NCI-H524 (cell line): ENCODE measurements at regions not wholly inside any gene's neighbourhood (a gene's known extent, or its start where the extent isn't known, plus 50 kb on each side); places are given as distances from the start of the nearest gene placed in this dataset.

ENCODE experiments used
- DNase-seq, 2 experiments: peaks; one replicate each; lab custom pipeline; 2025; lab: John Stamatoyannopoulos, UW

DNA sequence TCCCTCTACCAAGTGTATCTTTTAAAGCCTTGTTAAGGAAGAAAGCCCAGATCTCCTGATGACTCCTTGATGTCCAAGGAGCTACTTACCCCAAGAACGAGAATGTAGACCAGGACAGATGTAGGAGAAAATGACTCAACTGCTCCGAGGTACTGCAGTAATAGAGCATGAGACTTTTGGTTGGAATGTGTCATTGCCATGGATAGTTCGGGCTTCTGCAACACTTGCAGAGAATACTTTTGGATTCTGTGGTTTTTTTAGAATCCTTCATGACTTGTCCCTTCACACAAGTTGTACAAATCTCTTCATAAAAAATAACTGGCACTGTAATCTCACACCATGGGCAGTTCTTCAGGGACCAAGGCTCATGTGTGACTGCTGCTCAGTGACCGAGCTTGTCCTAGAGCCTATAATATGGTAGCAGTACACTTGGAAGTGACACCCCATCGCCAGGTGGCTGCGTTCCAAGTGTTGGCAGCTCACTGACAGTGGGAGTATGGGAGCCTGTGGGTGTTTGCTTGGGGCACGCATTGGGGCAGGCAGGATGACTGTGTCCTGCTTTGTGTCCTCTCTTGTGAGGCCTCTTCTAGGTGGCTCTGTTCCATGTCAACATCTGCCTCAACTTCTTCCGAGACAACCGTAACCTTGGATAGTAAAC lies 87.9 kb upstream of the WDR1 start:
- no peak for DNase-seq

DNA sequence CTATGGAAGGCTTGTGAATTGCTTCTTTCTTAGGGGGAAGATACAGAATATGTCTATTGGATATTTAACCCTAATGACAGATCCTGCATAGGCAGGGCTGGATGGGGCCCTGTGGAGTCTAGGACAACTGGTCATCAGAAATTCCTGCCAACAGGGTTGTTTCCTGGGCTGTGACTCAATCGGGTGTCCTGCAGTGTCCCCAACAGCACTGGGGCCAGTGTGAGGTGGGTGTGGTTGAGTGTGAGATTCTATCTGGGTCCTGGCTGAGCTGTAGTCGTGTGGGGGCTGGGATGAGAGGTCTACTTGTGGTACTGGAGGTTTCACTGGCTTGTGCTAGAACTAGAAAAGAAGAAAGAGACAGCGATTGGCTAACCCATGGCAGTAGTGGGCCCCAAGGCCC lies 87.3 kb upstream of the WDR1 start:
- DNase-seq: no peak

DNA sequence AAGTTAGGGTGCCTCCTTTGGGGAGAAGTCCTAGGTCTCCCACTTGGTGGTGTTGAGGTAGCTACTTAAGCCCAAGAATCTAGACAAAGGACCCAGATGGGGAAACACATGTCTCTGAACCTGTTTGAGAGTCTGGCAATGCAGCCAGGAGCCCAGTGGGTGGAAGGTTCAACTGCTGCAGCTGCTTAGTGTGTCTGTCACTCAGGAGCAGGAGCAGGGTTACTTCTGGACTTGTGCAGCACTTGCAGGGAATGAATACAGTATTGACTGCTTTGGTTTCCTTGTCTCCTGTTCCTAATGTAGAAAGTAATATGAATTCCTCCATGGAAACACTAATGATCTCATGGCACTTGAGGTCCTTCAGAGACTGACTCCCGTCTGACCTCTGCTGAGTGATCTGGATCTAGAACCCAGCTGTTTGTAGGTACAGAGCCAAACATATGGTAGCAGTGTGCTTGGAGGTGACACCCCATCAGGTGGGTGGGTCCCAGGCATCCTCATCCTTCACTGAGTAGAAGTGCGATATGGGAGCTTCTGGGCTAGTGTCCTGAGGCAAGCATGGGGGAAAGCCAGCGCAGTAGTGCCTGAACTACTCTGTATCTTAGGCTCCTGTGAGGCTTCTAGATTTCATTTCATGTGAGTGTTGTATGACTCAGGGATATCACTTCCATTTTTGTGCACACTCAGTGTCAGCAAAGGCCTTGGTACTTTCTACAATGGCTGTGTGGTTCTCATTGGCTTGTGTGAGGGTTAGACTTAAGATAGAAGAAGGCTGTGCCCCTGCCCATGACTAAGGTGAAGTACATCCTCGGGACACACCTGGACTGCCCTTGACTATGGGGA lies 85.0 kb upstream of the WDR1 start:
- DNase-seq: no peak

DNA sequence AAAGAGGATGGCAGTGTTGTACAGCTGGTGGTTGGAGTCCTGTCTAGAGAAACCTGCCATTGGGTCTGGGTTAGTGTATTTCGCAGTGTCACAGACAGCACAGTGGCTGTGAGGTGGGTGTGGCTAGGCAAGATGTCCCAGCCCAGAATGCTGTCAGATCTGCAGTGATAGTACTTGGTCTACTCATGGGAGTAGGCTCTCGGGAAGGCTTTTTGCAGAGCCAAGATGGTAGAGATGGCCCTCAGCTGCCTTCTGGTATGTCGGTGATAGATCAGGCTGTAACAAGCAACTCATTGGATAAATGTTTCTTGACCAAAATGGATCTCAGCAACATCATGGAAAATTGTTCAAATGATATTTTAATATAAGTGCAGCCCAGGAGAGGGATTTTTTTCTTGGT lies 84.3 kb upstream of the WDR1 start:
- DNase-seq: no peak

DNA sequence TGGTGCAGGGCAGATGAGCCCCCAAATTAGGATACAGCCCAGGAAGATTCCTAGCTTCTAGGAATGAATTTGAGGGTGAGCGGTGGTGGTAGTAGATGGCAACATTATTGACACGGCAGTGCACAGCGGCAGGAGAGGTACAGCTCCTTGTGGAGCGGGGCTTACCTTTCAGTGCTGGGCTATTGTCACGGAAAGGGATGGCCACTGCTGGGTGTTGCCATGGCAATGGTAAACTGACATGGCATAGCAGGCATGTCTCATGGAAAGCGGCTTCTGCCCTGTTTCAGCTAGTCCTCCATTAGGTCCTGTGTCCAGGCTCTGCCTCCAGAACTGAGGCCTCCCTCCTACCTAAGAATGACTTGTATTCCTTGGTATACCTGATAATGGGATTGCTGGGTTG lies 81.8 kb upstream of the WDR1 start:
- DNase-seq: no peak

DNA sequence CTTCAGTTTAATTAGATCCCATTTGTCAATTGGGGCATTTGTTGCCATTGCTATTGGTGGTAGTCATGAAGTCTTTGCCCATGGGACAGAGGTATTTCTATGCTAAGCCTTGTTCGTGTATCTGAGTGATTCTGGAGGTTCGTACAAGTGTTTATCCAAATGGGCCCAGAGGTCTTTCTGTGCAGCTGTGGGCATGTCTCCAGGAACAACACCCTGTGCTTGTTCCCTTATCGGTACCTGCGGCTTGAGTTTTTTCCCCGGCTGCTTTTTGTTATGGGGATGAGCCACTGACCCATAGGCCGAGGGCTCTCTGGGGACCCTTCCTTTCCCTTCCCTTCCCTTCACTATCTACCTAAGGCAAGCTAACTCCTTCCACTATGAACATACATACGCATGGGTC lies 81.4 kb upstream of the WDR1 start:
- no peak for DNase-seq

DNA sequence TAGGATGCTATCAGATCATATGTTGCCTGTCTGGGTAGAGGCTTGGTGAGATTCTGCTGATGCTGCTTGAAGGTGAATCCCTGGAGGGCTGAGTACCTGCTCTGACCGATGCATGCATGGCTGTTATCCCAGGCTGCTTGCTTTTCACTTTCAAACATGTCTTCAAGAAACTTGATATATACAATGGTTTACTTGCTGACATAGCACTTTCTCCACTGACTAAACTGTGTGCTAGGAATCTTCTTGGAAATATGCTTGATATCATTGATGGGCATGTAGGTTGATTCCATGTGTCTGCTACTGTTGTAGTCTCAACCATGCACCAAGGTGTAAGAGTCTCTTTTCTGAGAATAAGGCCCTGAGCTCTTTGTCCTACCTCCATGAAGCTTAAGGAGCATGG lies 79.6 kb upstream of the WDR1 start:
- no peak for DNase-seq

DNA sequence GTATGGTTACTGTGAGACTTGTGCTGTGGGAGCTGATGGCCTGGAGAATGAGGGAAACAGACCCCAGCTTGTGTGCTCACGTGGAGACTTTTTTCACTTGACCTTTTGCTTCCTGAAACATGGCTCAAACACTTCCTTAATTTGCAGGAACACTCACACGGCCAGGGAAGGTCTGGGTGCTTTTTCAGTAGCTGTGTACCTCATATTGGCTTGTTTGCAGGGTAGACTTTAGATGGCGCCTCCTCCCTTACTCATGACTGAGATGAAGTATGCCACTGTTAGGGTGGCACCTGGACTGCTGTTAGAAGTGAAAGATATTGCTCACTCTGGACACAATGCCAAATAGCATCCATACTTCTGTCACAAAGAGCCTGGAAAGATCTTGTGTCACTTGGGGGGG lies 75.7 kb upstream of the WDR1 start:
- peak in 1 of 2 experiments; percentile 38 for DNase-seq

DNA sequence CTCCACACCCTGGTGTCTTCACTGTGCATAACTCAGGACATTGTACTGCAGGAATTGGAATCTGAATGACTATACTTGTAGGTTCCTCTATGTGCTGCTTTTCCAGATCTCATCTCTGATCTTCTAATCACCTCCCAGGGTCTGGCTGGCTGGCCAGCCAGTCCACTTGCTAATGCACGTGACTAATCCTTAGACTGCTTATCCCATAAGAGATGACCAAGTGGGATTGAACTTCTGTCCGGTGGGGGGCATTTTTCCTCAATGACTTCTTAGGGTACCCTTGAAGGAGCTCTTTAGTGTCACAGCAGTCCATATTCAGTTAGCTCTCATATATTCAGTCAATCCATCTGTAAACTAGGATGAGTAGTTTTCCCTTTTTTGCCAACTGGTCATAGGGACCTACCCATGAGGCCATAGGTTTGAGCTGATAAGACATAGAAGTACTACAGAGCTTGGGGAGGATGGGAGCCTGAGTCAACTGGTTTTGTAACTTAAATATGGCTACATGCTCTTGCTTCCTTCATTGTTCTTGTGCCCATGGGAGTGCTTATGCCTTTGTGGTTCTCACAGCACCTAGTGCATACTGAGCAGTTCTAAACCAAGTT lies 71.9 kb upstream of the WDR1 start:
- no peak for DNase-seq

DNA sequence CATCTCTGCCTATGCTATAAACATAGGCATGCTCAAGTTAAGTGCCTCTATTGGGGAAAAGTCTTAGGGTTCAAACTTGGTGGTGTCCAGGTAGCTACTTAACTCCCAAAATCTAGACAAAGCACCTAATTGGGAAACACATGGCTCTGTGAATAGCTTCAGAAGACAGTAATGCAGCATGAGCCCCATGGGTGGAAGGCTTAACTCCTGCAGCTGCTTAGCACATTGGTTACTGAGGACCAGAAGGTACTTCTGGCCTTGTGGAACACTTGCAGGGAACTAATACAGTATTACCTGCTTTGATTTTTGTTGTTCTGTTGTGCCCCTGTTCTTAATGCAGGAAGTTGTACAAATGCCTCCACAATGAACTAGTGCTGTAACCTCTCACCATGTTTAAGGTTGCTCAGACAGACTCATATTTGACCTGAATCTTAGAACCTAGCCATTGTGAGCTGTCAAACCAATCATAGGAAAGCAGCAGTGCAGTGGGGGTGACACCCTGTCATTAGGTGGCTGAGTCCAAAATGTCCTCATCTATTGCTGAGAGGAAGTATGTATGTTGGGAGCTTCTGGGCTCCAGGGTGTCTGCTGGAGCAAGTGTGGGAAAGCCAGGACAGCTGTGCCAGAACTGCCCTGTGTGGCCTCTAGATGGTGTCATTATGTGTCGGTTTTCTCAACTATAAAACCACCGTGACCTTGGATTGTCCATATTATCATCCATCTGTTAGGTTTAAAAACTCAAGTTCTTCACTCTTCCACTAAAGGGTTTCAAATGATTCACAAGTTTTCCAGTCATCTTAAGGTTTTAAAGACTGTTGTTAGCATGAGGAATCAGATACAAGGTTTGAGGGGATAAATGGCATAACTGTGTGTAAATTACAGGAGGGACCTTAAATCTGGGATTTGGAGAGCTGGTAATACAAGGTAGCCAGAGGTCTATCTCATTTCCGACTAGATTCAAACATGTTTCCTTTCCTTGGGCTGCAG lies 69.9 kb upstream of the WDR1 start:
- DNase-seq: peak; percentile 9 to 26

DNA sequence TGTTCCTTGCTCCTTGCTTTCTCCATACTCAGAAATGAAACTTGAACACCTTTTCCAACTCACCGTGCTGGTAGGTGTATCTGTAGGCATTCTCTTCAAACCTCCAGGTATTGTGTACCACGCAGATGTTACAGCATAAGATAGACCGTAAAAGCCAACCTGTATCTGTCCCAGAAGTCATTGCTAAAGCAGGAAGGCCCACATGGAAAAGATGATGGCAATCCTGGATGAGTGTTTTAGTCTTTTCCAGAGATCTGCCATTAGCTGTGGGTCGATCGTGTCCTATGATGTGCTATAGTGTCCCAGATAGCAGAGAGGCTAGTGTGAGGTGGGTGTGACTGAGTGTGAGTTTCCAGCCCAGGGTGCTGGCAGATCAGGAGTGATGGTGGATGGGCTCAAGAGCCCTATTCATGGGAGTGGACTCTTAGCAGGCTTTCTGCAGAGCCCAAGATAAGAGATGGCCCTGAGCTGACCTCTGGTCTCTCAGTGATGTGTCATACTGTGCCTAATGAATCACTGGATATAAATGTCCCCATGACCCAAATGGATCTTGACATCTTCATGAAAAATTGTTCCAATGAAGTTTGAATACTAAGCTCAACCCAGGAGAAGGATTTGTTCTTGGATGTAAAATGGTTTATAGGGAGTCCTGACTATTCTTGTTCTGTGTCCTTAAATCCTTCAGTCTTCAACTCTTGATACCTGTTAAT lies 69.1 kb upstream of the WDR1 start:
- no peak for DNase-seq

DNA sequence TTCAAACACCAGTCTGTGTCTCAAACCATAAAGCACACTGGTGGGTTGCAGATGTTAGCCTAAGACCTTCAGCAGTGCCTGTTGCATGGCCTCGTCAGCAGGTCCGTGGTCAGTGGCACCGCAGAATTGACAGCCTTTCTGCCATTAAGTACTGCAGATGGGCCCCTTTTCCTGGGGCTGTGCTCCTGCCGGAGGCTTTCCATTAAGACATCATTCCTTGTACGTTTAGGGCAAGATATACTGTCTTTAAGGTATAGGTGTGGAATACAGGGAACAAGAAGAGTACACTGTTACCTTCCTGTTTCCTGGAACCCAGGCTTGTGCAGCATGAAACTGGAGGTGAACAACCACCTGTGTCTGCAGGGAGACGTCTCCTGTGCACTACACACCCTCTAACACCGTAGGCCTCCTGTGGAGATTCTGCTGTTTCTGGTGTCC lies 67.9 kb upstream of the WDR1 start:
- no peak for DNase-seq

DNA sequence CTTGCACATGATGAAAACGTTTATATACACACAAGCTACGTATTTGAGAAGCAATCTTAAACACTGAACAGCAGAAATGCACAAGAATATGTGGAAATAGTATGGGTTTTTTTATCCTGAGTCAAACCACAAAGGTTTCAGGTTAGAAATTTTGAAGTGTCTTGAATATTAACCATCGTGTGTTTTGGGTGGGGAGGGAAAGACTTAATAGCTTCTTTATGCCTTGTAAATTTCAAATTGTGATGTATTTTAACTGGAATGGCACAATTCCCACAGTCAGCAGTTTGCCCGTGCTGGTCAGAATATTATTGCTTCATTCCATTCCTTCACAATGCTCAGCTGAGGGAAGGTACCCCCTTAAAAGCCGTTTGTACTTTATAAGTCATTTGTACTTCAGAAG lies 67.4 kb upstream of the WDR1 start:
- no peak for DNase-seq

DNA sequence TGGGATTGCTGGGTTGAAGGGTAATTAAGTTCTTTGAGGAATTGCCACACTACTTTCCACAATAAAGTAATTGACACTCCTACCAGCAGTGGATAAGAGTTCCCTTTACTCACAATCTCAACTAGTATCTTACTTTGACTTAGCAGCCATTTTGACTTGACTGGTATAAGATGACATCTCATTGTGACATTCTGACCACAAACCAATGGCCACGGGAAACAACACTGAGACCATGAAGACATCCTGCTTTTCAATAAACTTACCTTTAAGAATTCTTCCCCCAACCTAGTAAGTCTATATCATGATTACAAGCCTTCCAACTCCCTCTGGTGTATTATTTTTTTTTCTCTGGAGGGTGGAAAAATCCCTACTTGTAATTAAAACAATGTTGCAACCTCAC lies 66.9 kb upstream of the WDR1 start:
- DNase-seq: no peak

DNA sequence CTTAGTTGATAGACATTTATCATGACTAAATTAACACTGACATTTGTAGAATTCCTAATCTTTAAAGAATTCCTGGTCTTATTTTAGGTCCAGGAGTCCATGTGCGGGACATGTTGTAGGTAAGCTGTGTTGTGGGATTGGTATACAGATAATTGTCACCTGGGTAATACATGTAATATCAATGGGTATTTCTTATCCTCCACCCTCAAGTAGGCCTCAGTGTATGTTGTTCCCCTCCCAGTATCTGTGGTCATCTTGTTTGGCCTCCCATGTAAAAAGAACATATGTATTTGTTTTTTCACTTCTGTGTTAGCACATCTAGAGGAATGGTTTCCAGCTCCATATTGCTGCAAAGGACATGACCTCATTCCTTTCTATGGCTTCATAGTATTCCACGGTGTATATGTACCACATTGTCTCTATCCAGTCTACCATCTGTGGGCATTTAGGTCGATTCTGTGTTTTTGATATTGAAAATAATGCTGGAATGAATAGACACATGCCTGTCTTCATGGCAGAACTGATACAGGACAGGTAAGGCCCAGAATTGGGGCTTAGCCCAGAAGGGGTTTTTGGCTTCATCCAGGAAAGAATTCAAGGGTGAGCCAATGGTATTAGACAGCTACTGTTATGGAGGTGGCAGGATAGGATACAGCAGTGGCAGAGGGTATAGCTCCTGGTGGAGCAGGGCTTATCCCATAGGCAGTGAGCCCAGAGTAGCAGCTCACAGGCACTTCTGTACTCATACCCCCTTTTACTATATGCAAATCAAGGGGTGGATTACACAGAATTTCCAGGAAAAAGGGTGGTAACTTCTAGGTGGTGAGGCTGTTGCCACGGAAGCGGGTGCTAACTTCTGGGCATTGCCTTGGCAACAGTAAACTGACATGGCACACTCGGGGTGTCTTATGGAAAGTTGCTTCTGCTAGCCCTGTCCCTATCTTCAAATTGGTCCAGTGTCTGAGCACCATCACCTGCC lies 66.1 kb upstream of the WDR1 start:
- no peak for DNase-seq

DNA sequence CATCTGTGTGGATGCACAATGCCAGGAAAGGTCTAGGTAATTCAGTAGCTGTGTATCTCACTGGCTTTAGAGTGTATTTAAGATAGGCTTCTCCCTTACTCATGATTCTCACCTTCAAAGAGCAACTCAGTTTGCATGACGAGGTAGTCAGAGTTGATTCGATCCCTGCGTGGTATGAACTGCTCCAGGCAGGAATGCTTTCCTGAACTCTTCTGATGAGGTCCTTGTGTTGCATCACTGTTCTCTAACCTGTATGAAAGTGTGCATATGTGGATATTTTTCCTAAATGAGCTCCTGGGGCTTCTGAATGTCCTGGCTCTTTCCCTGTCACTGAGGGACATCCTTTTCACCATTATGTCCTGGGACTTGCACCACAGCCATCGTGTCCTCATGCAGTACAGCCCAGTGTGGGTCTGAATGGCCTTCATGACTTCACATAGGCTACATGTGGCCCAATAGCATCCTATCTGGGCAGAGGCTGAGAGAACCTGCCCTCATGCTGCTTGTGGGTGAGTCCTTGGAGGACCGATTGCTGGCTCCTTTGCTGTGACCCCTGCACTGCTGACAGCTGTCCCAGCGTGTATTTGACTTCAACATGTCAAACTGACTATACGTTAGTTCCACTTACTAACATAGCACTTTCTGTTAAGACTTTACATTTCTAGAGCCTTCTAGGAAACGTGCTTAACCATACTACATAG lies 65.3 kb upstream of the WDR1 start:
- no peak for DNase-seq

DNA sequence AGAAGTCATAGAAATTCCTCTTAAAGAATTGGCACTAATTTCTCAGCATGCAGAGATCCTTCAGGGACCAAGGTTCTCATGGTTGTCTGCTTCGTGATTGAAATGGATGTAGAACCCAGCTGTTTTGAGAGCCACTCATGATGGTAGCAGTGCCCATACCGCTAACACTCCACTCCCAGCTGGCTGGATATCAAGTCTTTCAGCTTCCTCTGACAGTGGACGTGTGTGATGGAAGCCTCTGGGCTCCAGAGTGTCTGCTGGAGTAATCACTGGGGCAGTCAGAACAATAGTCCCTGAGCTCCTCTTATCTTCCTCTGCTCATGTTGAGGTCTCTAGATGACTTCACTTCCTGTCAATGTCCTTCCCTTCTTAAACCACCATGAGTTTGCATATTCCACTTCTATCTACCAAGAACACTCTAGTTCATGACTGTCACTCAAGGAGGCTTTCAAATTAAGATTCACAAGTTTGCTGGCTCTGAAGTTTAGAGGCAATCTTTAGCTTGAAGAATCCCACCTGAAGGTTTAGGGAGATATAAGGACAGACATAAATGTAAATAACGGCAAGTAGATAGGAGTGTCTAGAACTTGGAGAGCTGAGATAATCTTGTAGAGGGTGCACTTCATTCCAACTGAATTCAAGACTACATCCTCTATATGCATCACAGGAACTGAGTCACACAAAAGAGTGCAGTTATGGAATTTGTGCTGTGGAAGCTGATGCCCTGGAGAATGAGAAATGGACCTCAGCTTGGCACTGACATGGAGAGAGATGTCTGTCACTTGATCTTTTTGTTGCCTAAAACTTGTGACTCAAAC lies 64.5 kb upstream of the WDR1 start:
- DNase-seq: no peak

DNA sequence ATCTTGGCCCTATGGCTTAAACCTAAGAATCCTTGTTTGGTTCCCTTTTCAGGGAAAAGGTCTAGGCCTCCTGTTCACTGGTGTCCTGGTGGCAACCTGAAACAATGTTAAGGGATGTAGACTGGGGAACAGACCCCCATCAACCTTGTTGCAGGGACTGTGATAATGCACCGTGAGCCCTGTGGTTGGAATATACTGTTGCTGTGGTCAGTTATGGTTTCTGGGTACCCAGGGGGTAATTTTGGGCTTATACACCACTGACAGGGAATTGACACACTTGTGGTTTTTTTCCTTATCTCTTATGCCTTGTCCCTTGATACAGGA lies 64.0 kb upstream of the WDR1 start:
- no peak for DNase-seq
